Endothelial cell of umbilical vein (primary cell): ENCODE measurements at regions not wholly inside any gene's neighbourhood (a gene's known extent, or its start where the extent isn't known, plus 50 kb on each side); places are given as distances from the start of the nearest gene placed in this dataset.

Source experiments
- CTCF ChIP-seq, 2 donors: IDR thresholded peaks; 1 replicate in 1 of 2; 2 replicates in 1 of 2; pipeline ENCODE4 v1.5.1; 2011; ENCODE audit warnings: low read length in 2 of 2, mild to moderate bottlenecking in 2 of 2, moderate library complexity in 2 of 2, control low read depth in 1 of 2, inconsistent platforms in 1 of 2, low read depth in 1 of 2; ENCODE audit not compliant: insufficient read depth in 1 of 2; ENCODE audit errors: extremely low read depth in 1 of 2
- EZH2 ChIP-seq: IDR thresholded peaks from 2 replicates; pipeline ENCODE4 v1.6.1; 2012; ENCODE audit warnings: borderline replicate concordance, low read depth, mild to moderate bottlenecking, moderate library complexity, low read length, inconsistent platforms; ENCODE audit not compliant: severe bottlenecking
- POLR2A ChIP-seq: IDR thresholded peaks from 2 replicates; pipeline ENCODE4 v1.6.1; 2012; ENCODE audit warnings: low read depth, mild to moderate bottlenecking, control low read depth, low read length
- POLR2AphosphoS5 ChIP-seq: IDR thresholded peaks from 2 replicates; pipeline ENCODE4 v1.6.1; 2012; ENCODE audit warnings: low read depth, mild to moderate bottlenecking, control low read depth, low read length, moderate library complexity; ENCODE audit not compliant: insufficient read depth

GRCh38 chr5:18323891-18324290, 689.6 kb downstream of the TAF11L14 start:
- TF ChIP-seq CTCF (IDR thresholded peaks at IDR 0.05; ENCODE audit: extremely low read depth in 1 of 2, insufficient read depth in 1 of 2, low read depth in 1 of 2, low read length in 2 of 2) (no peak), EZH2 (no peak), POLR2AphosphoS5 (no peak), POLR2A (no peak)
